B cell (primary cell): ENCODE measurements at regions not wholly inside any gene's neighbourhood (a gene's known extent, or its start where the extent isn't known, plus 50 kb on each side); places are given as distances from the start of the nearest gene placed in this dataset.
"Not testable (repeated sequence)": the region's sequence is repeated elsewhere in the genome, so short reads cannot be mapped to it uniquely, and the experiment has no call there.

Experiments used
- ATAC-seq: fragments of 200-7000 bp; cut with Tn5 transposase; one replicate; pipeline ENCODE4 v1.10.0; 2021; ENCODE audit warnings: low read depth, mild to moderate bottlenecking, moderate number of reproducible peaks, moderate library complexity
- CTCF ChIA-PET: fragments of 350-600 bp; sonication (Branson Sonifier 250); formaldehyde crosslinking; loops from one replicate; lab custom pipeline; 2021; ENCODE audit warnings: antibody characterized with exemption, inconsistent platforms; lab: Charles Lee
- POLR2A ChIA-PET: fragments of 350-600 bp; sonication (Branson Sonifier 250); formaldehyde crosslinking; loops from one replicate; lab custom pipeline; 2021; ENCODE audit warnings: antibody characterized with exemption; lab: Charles Lee
- DNase-seq: peaks from one replicate; pipeline ENCODE4 v3.0.0; 2013
- H2AFZ ChIP-seq: 2 replicates; pipeline ENCODE4 v1.6.1; 2012; ENCODE audit warnings: mild to moderate bottlenecking, low read depth, low read length; ENCODE audit not compliant: insufficient read depth, poor library complexity, severe bottlenecking
- H3K27ac ChIP-seq, 2 donors: 1 replicate in 1 of 2; 2 replicates in 1 of 2; pipeline ENCODE4 v1.5.1; 2012 to 2013; ENCODE audit warnings: low read length in 2 of 2, mild to moderate bottlenecking in 2 of 2, moderate library complexity in 1 of 2
- H3K27me3 ChIP-seq, 4 experiments: fragments of 200-600 bp in 1 of 4; sonication (generic) in 1 of 4; replicated peaks in 1 of 4; 1 replicate in 2 of 4; 2 replicates in 2 of 4; pipeline versions ENCODE4 v1.6.1 to v1.7.0; 2013 to 2016; ENCODE audit warnings: low read length in 3 of 4, mild to moderate bottlenecking in 2 of 4, mixed read lengths in 1 of 4, moderate library complexity in 1 of 4; ENCODE audit not compliant: insufficient read depth in 4 of 4, control insufficient read depth in 3 of 4; ENCODE audit errors: control extremely low read depth in 1 of 4
- H3K36me3 ChIP-seq, 2 experiments: replicated peaks in 1 of 2; 1 replicate in 1 of 2; 2 replicates in 1 of 2; pipeline versions ENCODE4 v1.6.1 to v1.7.1; 2013; ENCODE audit warnings: low read length in 1 of 2; ENCODE audit not compliant: insufficient read depth in 2 of 2, control insufficient read depth in 1 of 2; ENCODE audit errors: control extremely low read depth in 1 of 2, extremely low read depth in 1 of 2
- H3K4me1 ChIP-seq, 2 donors: fragments of 200-600 bp in 1 of 2; sonication (generic) in 1 of 2; 1 replicate in 1 of 2; 2 replicates in 1 of 2; pipeline versions ENCODE4 v1.5.1 to v1.6.1; 2013 to 2017; ENCODE audit warnings: low read length in 2 of 2; ENCODE audit not compliant: control insufficient read depth in 2 of 2, insufficient read depth in 2 of 2
- H3K4me2 ChIP-seq: replicated peaks from 2 replicates; pipeline ENCODE3; 2012; ENCODE audit warnings: mild to moderate bottlenecking, low read depth, low read length; ENCODE audit not compliant: poor library complexity, severe bottlenecking
- H3K4me3 ChIP-seq, 5 experiments: fragments of 200-600 bp in 1 of 5; sonication (generic) in 1 of 5; 1 replicate in 3 of 5; 2 replicates in 2 of 5; pipeline versions ENCODE4 v1.5.1 to v1.7.0; 2011 to 2016; ENCODE audit warnings: low read length in 4 of 5, mild to moderate bottlenecking in 4 of 5, low read depth in 2 of 5, control low read depth in 1 of 5, moderate library complexity in 1 of 5; ENCODE audit not compliant: insufficient read depth in 1 of 5; ENCODE audit errors: control extremely low read depth in 1 of 5, extremely low read depth in 1 of 5
- H3K79me2 ChIP-seq: fragments of 200-600 bp; sonication (generic); one replicate; pipeline ENCODE4 v1.6.0; 2016; ENCODE audit warnings: low read length; ENCODE audit not compliant: control insufficient read depth, insufficient read depth
- H3K9ac ChIP-seq: fragments of 200-600 bp; sonication (generic); 2 replicates; pipeline ENCODE4 v1.6.1; 2017; ENCODE audit warnings: mild to moderate bottlenecking, low read length, moderate library complexity
- H3K9me3 ChIP-seq, 3 donors: one replicate each; pipeline versions ENCODE4 v1.6.1 to v1.7.1; 2013; ENCODE audit warnings: low read length in 2 of 3; ENCODE audit not compliant: control insufficient read depth in 2 of 3, insufficient read depth in 1 of 3; ENCODE audit errors: control extremely low read depth in 1 of 3
- H4K20me1 ChIP-seq: 2 replicates; pipeline ENCODE4 v1.6.0; 2012; ENCODE audit warnings: mild to moderate bottlenecking, low read length; ENCODE audit not compliant: insufficient read depth, control insufficient read depth, poor library complexity, severe bottlenecking
- H3K27ac Mint-ChIP-seq: one replicate; pipeline ENCODE4 v1.8.0; 2021; ENCODE audit warnings: mixed read lengths
- H3K27me3 Mint-ChIP-seq: one replicate; pipeline ENCODE4 v1.8.0; 2021; ENCODE audit warnings: mixed read lengths
- H3K4me1 Mint-ChIP-seq: one replicate; pipeline ENCODE4 v1.8.0; 2021; ENCODE audit warnings: mixed read lengths
- H3K4me3 Mint-ChIP-seq: one replicate; pipeline ENCODE4 v1.8.0; 2021; ENCODE audit warnings: mixed read lengths
- H3K9me3 Mint-ChIP-seq: one replicate; pipeline ENCODE4 v1.8.0; 2022; ENCODE audit warnings: mixed read lengths; ENCODE audit not compliant: insufficient read depth
- EZH2 ChIP-seq: IDR thresholded peaks from 2 replicates; pipeline ENCODE4 v1.6.1; 2012; ENCODE audit warnings: borderline replicate concordance, low read depth, mild to moderate bottlenecking, moderate library complexity, low read length; ENCODE audit not compliant: insufficient read depth, poor library complexity, severe bottlenecking
- WGBS: methylation state at CpG from one replicate; pipeline ENCODE4 v1.1.5; 2013; ENCODE audit warnings: missing lambda C conversion rate; ENCODE audit not compliant: insufficient coverage; 5-methylcytosine and 5-hydroxymethylcytosine counted together
- intact Hi-C: fragments of 100-400 bp; cut with micrococcal nuclease; formaldehyde crosslinking; loops from one replicate; pipeline ENCODE4 v1.10.0; 2022
- TF ChIP-seq, protein P1 (sequence below): fragments of 200-600 bp; IDR thresholded peaks from one replicate; pipeline ENCODE4 v1.8.0; 2022; ENCODE audit warnings: antibody characterized with exemption, mild to moderate bottlenecking

DNA sequence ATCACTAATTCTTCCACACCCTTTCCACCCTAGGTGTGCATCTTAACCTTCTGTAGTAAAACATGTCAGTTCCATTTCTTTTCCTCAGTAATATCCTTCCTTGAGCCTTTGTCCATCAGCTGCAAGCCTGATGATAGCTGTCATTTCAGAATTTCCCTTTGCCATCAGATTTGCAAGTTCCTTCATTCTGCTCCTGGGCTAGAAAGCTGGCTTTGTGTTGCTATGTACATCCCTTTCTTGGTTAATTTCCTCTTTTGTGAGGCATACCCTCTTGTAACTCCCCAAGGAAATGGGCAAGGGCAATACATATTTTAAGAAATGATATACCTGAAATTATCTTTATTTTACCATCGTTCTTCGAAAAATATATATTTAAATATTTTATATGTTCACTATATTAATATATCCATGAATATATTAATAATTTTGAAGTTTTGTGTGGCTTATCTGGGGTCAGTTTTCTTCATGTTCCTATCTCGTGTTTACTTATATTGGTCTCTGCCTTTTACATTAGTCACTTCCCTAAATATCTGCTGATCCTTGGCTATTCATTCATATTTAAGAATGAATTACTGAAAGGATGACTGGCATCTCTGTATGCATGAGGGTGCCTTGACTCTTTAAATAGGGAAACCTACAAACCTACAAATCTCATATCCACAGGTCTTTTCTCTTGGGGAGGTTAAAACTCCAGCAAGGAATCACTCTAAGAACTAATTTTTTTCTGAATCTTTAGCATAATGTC lies 143.8 kb downstream of the ZNF22 start:
- TF ChIP-seq, protein P1, sequence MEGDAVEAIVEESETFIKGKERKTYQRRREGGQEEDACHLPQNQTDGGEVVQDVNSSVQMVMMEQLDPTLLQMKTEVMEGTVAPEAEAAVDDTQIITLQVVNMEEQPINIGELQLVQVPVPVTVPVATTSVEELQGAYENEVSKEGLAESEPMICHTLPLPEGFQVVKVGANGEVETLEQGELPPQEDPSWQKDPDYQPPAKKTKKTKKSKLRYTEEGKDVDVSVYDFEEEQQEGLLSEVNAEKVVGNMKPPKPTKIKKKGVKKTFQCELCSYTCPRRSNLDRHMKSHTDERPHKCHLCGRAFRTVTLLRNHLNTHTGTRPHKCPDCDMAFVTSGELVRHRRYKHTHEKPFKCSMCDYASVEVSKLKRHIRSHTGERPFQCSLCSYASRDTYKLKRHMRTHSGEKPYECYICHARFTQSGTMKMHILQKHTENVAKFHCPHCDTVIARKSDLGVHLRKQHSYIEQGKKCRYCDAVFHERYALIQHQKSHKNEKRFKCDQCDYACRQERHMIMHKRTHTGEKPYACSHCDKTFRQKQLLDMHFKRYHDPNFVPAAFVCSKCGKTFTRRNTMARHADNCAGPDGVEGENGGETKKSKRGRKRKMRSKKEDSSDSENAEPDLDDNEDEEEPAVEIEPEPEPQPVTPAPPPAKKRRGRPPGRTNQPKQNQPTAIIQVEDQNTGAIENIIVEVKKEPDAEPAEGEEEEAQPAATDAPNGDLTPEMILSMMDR = no peak
- TF ChIP-seq EZH2 = no peak
- no peak for ATAC-seq
- Mint-ChIP-seq H3K27me3 (peaks cover 18% of the 10 kb centered on the region), H3K4me3 (no peak overlapping the region), H3K4me1 (no peaks in the 10 kb centered on the region), H3K9me3 (no peaks in the 10 kb centered on the region), H3K27ac (no peak overlapping the region)
- no peak overlapping the region for H3K9ac ChIP-seq
- H3K27me3 ChIP-seq = no peaks in the 10 kb centered on the region
- no peak overlapping the region for H2AFZ ChIP-seq
- no peaks in the 10 kb centered on the region for H3K9me3 ChIP-seq
- H3K4me3 ChIP-seq = no peak overlapping the region
- H3K36me3 ChIP-seq = no peaks in the 10 kb centered on the region
- ChIA-PET POLR2A (interaction anchor here (0.6 kb wide), 1 partner anchor 54 kb away, joined by 3 read pairs; no protein-coding TSS in a partner anchor), CTCF (no interaction called here)
- WGBS = no CpG with 5 or more reads among the region's 3 CpGs
- H3K27ac ChIP-seq = no peak overlapping the region
- intact Hi-C loops = no loop called here
- H3K79me2 ChIP-seq = no peaks in the 10 kb centered on the region
- no peaks in the 10 kb centered on the region for H4K20me1 ChIP-seq
- no peak for DNase-seq
- no peaks in the 10 kb centered on the region for H3K4me1 ChIP-seq
- H3K4me2 ChIP-seq = no peak overlapping the region

DNA sequence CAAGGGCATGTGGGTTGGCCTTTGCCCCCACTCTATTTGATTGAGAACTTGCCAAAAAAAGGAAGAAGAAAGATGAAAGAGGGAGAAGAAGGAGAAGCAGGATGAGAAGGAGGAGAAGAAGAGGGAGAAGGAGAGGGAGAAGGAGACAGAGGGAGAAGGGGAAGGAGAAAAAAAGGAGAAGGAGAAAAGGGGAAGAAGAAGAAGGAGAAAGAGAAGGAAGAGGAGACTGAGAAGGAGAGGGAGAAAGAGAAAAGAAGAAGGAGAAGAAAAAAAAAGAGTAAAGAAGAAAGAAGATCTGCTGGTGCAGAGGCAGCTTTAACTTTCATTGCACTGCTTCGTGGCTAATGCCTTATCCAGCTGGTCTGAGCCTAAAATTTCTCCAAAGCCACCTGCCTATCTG lies 144.4 kb downstream of the ZNF22 start:
- H3K9me3 ChIP-seq, H2AFZ ChIP-seq, ATAC-seq, H3K4me1 ChIP-seq, H3K9ac ChIP-seq, H3K4me2 ChIP-seq, H3K36me3 ChIP-seq, H3K9me3 Mint-ChIP-seq, H4K20me1 ChIP-seq, H3K4me3 ChIP-seq, CTCF ChIA-PET, intact Hi-C loops, H3K27ac ChIP-seq, H3K27ac Mint-ChIP-seq, H3K4me1 Mint-ChIP-seq, H3K4me3 Mint-ChIP-seq, POLR2A ChIA-PET, DNase-seq, H3K79me2 ChIP-seq, H3K27me3 ChIP-seq: not testable (repeated sequence)
- H3K27me3 Mint-ChIP-seq = peaks cover 18% of the 10 kb centered on the region
- WGBS = 100% methylated on average over 1 of the region's 1 CpG
- TF ChIP-seq, protein P1 = peak; percentile 14
